LNCAP (cell line): ENCODE measurements at regions not wholly inside any gene's neighbourhood (a gene's known extent, or its start where the extent isn't known, plus 50 kb on each side); places are given as distances from the start of the nearest gene placed in this dataset.

Experiments
- TF ChIP-seq, protein P1 (sequence below): fragments of 450-650 bp; IDR thresholded peaks from 2 replicates; pipeline ENCODE4 v1.5.1; 2017; ENCODE audit warnings: mild to moderate bottlenecking

GRCh38 chr16:59213952-59214351, 479.8 kb upstream of the GOT2 start:
- TF ChIP-seq, protein P1, sequence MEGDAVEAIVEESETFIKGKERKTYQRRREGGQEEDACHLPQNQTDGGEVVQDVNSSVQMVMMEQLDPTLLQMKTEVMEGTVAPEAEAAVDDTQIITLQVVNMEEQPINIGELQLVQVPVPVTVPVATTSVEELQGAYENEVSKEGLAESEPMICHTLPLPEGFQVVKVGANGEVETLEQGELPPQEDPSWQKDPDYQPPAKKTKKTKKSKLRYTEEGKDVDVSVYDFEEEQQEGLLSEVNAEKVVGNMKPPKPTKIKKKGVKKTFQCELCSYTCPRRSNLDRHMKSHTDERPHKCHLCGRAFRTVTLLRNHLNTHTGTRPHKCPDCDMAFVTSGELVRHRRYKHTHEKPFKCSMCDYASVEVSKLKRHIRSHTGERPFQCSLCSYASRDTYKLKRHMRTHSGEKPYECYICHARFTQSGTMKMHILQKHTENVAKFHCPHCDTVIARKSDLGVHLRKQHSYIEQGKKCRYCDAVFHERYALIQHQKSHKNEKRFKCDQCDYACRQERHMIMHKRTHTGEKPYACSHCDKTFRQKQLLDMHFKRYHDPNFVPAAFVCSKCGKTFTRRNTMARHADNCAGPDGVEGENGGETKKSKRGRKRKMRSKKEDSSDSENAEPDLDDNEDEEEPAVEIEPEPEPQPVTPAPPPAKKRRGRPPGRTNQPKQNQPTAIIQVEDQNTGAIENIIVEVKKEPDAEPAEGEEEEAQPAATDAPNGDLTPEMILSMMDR = no peak

GRCh38 chr16:59212492-59213024, 478.4 kb upstream of the GOT2 start:
- TF ChIP-seq, protein P1 = no peak

- TF ChIP-seq, protein P1 = no peak
These were observed 476.9 kb upstream of the GOT2 start for GRCh38 chr16:59210955-59211541.

GRCh38 chr16:59205403-59205802, 471.3 kb upstream of the GOT2 start:
- TF ChIP-seq, protein P1 = no peak

DNA sequence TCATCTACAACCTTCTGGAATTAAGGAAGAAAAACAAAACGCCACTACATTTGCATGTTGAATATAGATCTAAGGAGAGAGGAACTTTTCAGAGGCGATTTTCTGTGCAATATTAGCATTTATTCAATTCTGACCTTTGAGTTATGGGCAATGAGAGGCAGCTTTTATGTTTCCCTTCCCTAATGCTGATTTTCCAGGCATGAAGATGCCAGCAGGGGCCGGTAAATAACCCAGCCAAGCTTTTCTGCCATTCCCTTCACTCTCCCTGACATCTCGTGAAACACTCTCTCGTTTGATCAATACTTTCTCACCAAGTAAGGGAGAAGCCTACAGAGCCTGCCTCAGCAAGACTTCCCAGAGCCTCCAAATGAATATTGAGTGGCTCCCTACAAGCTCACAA, 470.5 kb upstream of the GOT2 start:
- TF ChIP-seq, protein P1 = no peak

- TF ChIP-seq, protein P1 = no peak
These were observed 468.2 kb upstream of the GOT2 start for GRCh38 chr16:59202233-59202862.

- TF ChIP-seq, protein P1 = no peak
These were observed 467.7 kb upstream of the GOT2 start for GRCh38 chr16:59201821-59202220.
